HG03457 (cell line): ENCODE measurements at regions not wholly inside any gene's neighbourhood (a gene's known extent, or its start where the extent isn't known, plus 50 kb on each side); places are given as distances from the start of the nearest gene placed in this dataset.

Source experiments
- ATAC-seq: cut with Tn5 transposase; IDR thresholded peaks from one replicate; pipeline ENCODE4 v1.9.1; 2021; ENCODE audit warnings: moderate number of reproducible peaks; ENCODE audit not compliant: unreplicated experiment

DNA sequence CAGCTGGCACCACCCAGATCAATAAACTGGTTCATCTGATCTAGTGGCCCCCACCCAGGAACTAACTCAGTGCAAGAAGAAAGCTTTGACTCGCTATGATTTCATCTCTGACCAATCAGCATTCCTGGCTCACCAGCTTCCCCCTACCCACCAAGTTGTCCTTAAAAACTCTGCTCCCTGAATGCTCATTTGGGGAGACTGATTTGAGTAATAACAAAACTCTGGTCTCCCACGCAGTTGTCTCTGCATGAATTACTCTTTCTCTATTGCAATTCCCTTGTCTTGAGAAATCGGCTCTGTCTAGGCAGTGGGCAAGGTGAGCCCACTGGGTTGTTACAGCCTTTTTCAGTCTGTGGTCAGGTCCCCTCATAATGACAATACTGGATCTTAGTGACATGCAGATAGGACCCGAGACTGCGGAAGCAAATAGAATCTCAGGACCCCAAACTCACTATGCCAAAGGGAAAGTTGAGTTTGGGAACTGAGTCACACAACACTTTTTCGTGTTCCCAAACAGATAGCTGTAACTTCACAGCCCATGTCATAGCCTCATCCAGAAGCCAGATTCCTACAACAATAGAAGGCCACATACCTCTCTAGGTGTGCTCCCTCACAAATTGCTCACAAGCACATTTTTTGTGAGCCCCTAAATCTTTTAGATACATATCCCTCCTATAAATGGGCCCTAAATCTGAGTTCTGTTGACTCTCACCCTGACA lies 175.2 kb upstream of the RAI14 start:
- no peak for ATAC-seq

DNA sequence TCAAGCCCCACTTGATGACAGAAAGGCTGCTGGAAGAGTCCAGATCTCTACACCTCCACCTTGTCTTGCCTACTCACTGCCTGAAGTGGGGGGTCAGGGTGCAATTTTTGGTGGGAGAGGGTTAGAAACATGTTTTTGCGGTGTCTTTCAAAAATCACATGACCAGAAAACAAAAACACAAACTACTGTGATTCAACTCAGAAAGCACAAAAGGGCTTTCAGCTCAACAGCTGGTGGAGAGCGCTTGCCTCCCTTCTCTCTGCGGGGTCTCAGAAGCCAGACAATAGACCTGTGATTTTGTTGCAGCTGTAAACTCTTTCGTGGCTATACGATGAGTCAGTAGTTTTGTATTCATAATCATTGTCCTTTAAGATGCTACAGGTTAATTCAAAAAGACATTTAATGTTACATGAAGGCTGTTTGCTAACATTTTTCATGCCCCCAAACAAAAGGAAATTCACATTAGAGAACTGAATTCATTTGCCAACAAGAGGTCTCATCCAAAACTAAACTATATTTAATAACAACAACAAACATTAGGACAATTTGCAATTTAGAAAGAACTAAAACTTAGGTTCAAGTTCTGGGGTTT lies 172.6 kb upstream of the RAI14 start:
- ATAC-seq: no peak

DNA sequence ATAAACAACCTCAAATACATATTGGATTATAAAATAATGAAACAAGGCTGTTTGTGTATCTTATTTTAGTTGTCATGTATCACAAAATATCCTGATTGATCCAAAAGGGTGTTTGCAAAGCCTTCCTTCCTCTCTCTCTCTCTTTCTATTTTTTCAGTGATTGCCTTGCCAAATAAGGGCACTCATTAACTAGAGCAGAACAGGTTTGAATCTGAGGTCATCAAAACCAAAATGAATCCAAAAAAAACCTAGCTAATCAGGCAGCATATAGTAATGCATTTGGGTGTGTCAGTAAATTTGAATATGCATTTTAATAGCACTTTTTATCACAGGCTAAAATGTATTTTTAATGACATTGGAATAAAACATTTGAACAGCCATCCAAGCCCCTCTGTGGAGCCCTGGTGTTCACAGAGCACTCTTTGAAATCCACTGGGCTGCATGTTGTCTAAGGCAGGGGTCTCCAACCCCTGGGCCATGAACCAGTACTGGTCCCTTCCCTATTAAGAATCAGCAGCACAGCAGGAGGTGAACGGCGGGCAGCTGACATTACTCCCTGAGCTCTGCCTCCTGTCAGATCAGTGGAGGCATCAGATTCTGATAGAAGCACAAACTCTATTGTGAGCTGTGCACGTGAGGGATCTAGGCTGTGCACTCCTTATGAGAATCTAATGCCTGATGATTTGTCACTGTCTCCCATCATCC lies 171.8 kb upstream of the RAI14 start:
- no peak for ATAC-seq

DNA sequence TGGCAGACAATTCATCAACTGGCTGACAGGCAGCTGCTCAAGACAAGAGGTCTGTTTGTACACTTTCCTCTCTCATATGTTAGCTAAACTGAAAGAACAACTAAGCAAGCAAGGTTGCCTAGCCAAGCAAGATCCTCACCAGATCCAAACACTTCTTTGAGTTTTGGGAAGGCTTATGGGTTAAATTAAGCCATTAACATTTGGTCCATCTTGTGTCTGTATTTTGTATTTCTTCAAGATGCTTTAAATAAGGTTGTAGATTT lies 170.4 kb upstream of the RAI14 start:
- ATAC-seq: no peak

DNA sequence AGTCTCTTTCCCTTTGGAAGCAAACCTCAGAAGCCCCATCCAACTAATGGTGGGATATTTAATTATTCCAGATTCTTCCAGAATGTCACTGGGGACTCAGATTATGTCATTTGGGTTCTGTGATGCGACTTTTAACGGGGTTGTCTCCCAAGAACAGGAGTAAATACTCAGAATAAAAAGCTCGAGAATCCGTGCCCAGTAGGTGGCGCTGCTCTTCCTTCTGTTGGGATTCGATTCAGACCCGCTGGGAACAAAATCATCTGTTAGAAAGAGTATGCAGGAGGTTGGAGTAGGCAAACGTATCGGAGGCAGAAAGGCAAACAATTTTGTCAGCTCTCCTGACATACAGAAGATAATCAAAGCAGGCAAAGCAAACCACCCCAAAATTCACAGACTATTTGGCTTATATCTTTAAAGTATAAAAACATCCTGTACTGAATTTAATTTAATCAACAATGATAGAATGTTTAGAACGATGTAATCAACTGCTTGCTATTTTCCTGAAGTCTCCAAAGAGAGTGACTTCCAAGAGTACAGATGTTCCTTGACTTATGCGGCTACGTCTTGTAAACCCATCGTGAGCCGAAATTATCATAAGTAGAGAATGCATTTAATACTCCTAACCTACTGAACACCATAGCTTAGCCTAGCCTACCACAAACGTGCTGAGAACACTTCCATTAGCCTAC lies 169.8 kb upstream of the RAI14 start:
- no peak for ATAC-seq

DNA sequence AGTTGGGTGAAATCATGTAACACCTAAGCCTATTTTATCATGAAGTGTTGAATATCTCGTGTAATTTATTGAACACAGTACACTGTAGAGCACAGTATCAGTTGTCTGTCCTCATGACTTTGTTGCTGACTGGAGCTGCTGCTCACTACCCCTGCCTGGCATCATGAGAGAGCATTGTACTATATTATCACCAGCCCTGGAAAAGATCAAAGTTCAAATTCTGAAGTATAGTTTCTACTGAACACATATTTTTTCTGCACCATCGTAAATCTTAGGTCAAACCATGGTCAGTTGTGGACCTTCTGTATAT lies 169.3 kb upstream of the RAI14 start:
- ATAC-seq: no peak

DNA sequence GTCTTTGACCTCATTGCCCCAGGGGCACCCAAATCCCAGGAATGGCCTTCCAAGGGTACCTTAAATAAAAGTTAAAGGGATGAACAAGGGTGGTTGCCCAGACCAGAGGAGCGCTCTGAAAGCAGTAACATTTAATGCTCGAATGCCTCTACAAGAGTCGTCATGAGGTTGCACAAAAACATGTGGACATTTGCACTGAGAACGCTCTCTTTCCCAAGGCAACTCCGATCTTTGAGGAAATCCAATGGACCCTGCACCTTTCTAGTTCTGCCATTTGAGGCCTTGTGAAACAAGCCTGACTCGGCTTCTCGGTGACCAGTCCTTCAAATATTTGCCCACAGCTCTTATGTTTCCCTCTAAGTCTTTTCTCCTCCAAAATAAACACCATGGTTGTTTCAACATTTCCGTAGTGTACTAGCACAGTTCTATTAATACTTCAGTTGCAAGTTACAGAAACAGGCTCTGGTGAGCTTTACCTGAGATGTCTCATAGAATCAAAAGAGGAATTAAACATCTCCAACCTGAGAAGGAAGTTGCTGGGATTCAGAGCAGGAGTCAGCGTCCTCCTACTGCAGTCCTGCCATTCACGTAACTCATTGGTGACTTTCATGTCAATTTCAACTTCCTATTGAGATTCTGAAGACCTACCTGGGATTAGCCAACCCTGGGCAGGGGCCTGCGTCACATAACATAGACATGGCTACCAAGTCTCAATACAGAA lies 168.8 kb upstream of the RAI14 start:
- no peak for ATAC-seq

DNA sequence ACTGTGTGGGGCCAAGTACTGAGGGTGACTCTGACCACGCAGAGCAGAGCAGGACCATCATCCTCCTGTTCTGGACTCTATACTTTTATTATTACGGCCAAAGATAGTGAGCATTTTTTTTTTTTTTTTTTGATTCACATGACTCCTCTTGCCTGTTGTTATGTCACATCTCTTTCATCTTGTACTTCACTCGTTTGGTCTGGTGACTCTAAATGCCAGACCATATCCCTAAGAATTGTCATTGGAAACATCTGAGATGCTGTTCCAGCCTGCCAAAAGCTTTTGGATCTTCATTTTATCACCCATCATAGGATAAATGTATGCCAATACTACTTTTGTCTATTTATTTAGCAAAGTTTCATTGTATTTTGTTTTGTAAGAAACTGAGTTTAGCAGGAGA lies 168.2 kb upstream of the RAI14 start:
- no peak for ATAC-seq

DNA sequence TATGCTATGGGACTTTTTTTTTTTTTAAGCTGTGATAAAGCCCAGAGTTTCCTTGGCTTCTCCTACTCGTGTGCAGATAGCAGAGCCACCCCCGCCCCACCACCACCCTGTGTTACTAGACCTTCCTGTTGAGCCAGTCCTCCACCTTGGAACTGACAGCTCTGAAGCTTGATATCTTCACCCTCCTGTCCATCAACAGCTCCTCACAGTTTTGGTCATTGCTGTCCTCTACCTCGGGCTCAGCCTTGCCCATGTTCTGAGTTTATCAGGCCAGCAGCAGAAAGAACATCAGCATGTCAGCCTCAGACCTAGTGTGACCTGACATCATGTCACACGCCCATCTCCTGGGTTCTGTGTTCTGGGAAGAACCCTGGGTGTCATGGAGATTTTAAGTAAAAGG lies 167.1 kb upstream of the RAI14 start:
- no peak for ATAC-seq

DNA sequence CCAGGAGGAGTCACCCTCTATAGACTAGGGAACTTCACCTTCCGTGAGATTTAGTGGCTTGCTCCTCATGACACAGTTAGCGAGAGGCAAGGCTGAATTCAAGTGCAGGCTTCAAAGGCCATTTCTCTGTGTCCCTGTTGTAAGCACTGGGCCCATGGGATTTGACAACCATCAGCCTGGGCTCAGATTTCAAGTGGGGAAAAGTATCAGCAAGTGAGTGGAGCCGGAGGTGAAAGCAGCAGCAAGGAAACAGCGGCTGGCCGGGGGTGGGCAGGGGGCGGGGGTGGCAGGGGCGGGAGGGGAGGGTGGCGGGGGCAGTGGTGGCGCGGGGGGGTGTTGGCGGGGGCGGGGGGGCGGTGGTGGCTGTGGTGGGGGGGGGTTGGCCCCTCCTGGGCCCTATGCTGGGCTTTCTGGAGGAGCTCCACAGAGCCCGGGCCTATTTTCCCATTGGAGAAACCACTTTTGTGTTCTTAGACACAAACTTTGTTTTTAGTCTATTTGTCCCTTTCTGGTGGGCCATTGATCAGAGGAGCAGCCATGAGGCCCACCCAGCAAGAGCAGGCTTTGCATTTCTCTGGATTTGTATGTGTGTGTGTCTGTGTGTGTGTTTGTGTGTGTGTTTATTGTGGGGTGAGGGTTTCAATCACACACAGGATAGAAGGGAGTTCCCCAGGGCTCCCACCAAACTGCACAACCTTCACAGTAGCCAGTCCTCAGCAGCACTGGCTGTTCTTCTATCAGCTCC lies 165.4 kb upstream of the RAI14 start:
- no peak for ATAC-seq

DNA sequence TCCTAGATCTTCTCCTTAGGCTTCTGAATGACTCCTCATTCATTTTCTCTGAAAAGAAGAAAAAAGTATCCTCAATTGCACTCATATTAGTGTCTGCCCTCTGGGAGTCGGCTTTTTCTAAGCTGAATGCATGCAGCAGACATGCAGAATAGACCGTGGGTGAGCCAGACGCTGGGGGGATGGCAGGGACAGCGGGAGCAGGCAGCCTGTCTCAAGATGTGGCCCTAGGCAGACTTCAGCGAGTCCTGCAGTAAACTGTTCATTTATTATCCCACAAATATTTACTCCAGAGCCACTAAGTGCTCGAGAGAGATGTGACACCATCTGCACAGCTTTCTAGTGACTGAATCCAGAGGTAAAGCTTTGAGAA lies 164.9 kb upstream of the RAI14 start:
- ATAC-seq: no peak

DNA sequence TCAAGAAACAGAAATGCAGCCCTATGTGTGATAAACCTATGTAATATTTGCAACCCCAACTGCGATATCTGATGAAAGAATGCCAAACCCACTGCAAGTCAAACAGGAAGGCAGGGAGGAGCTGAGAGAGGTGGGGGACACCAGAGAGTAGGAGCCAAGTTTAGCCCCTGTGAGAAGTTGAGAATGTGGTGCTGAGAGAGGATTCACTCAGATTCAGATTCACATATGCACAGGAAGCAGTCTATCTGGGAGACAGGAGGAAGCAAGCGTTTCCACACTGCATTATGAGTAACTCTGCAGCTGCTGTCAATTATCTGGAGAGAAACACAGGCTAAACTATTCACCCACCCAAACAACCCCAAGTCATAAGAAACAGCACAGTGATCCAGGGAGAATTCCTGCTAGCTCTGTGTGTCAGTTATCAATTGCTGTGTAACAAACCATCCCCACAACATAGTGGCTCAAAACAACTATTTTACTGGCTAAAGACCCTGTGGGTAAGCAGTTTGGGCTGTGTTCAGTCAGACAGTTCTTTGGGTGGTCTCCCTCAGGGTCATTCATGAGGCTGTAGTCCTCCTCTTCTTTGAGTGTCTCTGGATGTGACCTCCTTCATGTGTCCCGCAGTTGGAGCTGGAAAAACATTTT lies 161.9 kb upstream of the RAI14 start:
- no peak for ATAC-seq

DNA sequence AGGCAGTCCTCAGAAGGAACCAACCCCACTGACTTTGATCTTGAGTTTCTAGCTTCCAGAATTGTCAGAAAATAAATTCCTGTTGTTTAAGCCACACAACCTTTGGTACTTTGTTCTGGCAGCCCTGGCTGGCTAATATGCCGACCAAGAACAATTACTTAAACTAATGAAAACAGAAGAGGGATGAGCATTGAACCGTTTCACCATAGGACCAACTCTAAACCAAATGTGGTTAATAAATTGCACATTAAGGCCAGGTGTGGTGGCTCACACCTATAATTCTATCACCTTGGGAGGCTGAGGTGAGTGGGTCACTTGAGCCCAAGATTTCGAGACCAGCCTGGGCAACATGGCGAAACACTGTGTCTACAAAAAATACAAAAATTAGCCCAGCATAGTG lies 160.9 kb upstream of the RAI14 start:
- no peak for ATAC-seq

DNA sequence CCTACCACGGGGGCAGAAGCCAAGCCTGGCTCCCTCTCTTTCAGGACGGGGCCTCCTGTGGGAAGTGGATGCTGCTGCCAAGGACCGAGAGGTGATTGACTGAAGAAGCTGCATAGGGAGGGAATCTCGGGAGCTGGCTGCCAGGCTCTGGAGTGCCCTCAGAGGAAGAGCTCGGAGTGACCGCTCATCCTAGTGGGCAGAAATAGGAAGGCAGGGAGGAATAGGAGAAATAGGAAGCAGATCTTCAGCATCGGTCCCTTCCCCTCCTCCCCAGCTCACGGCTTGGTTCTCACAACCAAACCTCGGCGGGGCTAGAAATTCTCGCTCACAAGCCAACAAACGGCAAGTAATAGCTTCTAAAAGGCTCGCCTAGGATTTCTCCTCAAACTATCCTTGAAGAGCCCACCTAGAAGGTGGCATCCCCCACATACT lies 159.9 kb upstream of the RAI14 start:
- no peak for ATAC-seq

DNA sequence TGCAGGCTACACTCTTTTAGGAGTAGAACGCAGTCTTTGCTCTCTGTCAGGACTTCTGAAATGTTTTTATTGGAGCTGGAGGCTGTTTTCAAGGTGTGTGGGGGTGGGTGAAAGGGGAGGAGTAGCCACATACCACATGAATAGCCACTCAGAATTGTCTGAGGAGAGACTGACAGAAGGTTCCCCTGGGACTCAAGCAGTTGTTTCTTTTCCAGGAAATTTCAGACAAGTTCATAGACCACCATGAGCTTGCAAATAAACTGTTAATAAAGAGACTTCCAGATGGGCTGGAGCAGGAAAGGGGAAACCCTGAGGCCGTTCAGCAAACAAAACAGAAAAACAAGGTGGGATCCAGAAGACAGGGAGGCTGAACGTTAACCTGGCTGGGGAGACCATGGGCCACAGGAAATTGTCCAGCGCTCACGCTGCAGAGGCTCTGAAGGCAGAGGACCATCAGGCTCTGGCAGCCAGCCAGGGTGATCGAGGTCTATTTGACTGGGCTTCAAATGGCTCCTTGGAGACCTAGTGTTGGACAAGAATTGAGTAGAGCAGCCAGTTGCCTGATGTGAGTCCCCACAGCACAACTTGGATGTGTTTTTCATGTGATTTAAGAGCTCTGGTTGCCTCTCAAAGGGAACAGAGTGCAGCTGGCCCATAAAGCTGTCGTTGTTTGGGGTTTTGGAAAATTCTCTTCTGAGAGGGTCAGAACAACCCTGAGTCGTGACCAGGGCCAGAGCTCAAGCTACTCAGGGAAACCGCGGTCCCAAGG lies 159.2 kb upstream of the RAI14 start:
- no peak for ATAC-seq

DNA sequence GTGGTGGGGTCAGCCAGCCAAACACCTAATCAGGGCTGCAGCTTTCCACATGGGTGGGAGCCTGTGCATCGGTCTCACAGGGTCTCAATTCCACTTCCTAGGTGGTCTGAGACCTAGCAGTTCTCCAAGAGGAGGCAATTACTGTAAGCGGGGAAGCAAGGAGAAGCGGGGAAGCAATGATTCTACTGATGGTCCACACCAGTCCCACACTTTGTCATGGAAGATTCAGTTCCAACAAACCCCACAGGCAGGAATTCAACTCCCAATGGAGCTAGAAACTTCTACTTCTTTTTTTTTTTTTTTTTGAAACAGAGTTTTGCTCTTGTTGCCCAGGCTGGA lies 158.7 kb upstream of the RAI14 start:
- no peak for ATAC-seq

DNA sequence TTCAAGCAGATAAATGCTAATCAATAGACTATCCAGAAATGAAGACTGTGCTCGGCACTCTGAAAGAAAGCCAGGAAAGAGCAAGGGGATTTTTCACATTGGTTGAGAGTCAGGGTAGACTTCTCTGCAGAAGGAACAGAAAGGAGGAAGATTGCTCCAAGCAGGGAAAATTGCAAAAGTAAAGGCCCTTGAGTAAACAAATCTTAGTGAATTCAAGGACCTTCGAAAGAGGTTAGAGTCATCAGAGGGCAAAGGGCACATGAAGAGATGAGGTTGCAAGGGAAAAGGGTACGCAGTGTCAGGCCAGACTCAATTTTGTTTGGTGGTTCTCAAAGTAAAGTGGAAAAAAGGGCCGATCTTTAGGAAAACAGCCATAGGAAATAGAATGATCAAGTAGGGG lies 157.6 kb upstream of the RAI14 start:
- no peak for ATAC-seq

DNA sequence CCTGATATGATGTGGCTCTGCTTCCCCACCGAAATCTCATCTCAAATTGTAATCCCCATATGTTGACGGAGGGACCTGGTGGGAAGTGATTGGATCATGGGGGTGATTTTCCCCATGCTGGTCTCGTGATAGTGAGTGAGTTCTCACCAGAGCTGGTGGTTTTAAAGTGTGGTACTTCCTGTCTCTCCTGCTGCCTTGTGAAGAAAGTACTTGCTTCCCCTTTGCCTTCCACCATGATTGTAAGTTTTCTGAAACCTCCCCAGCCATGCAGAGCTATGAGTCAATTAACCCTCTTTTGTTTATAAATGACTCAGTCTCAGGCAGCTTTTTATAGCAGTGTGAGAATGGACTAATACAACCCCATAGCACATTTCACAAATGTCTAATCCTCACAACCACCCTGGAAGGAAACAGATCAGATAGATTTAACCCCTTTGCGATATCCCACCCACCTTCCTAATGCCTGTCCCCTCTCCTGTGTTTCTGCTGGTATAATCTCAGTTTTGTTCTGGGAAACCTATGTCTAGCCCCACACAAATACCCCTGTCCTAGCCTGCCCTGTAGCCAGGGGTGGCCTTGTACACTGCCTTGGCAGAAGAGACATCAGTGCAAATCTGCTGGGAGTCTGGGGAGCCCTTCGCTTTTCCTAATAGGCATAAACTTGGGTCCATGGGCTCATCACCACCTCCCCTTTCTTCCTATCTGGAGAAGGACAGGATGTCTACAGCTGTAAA lies 157.0 kb upstream of the RAI14 start:
- ATAC-seq: peak; percentile 93

DNA sequence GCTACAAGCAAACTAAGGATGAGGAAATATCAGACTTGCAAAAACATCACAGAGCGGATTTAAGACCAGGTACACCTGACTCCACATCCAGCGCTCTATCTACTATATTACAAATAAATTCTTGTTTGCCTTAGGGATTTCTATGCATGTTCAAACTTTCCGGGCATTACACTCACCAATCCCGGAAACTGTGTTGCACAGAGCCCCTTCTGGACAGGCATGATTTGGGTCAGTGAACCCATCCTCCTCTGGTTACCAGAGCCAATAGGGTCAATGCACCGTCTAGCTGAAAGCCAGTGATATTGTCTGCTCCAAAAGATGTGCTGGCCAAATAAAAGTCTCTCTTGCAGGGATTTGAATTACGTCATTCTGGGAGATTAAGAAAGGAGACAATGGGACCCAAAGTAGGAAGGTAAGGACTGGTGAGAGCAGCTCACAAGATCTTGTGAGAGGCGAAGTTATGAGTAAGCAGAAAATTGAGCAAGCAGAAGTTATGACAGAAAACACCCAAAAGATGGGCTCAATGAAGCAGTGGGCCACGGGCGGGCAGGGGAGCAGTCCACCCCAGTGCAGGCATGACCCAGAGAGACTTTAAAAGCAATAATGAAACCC lies 155.8 kb upstream of the RAI14 start:
- no peak for ATAC-seq
